HT-29 (cell line): ENCODE measurements at regions not wholly inside any gene's neighbourhood (a gene's known extent, or its start where the extent isn't known, plus 50 kb on each side); places are given as distances from the start of the nearest gene placed in this dataset.
"Not testable (repeated sequence)": the region's sequence is repeated elsewhere in the genome, so short reads cannot be mapped to it uniquely, and the experiment has no call there.

ENCODE experiments used
- DNase-seq: peaks from one replicate; pipeline ENCODE4 v3.0.0-alpha.2; 2015; ENCODE audit warnings: low spot score

GRCh38 chr1:81738875-81739274, 61.9 kb upstream of the ADGRL2 start:
- no peak for DNase-seq

DNA sequence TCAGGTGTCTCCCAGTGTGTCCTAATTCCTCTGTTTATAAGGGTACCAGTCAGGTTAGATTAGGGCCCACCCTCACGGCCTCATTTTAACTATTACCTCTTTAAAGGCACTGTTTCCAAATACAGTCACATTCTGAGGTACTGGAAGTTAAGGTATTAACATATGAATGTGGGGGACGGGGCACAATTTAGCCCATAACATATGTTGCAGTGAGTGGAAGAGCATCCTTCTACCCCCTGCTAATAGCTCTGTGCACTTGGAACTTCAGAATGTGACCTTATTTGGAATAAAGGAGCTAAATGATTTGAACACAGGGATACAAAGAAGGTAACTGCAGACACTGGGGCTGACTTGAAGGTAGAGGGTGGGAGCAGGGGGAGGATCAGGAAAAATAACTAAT, 67.3 kb upstream of the ADGRL2 start:
- no peak for DNase-seq

DNA sequence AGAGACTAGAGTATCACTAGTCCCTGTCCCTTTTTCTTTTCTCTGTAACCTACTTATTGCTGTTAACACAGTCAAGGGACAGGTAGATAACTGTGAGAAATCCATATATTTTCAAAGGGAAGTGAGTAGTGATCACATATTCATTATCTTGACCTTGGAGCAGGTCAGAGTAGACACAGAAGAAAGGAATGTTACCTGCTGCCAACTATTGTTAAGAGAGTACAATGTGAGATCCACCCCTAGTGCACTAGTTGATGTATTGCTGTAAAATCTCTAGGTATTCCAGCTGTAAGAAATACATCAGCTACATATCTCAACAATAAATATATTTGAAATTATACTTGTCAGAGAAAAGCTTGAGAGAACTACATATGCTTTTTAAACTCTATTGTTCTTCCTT, 68.7 kb upstream of the ADGRL2 start:
- peak; percentile 64 for DNase-seq

GRCh38 chr1:81730881-81731280, 69.9 kb upstream of the ADGRL2 start:
- peak; percentile 30 for DNase-seq

DNA sequence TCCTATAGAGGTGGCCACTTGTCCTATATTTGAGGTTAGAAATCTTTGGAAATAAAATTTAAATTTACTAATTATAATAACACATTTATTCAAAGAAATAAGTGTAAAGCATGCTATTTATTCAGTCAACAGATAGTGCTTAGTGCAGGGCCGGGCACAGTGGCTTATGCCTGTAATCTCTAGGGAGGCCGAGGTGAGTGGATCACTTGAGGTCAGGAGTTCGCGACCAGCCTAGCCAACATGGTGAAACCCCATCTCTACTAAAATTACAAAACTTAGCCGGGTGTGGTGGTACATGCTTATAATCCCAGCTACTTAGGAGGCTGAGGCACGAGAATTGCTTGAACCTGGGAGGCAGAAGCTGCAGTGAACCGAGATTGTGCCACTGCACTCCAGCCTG, 70.4 kb upstream of the ADGRL2 start:
- DNase-seq: not testable (repeated sequence)

- no peak for DNase-seq
Measured at GRCh38 chr1:81729818-81730217, 70.9 kb upstream of the ADGRL2 start.

GRCh38 chr1:81729239-81729638, 71.5 kb upstream of the ADGRL2 start:
- DNase-seq: no peak

GRCh38 chr1:81725823-81726222, 74.9 kb upstream of the ADGRL2 start:
- no peak for DNase-seq

- DNase-seq: not testable (repeated sequence)
Measured at GRCh38 chr1:81722631-81723328, 78.0 kb upstream of the ADGRL2 start.

- not testable (repeated sequence) for DNase-seq
Measured at GRCh38 chr1:81720256-81720655, 80.5 kb upstream of the ADGRL2 start.

GRCh38 chr1:81717230-81717629, 83.5 kb upstream of the ADGRL2 start:
- DNase-seq: no peak

- no peak for DNase-seq
Measured at GRCh38 chr1:81715391-81715790, 85.3 kb upstream of the ADGRL2 start.

DNA sequence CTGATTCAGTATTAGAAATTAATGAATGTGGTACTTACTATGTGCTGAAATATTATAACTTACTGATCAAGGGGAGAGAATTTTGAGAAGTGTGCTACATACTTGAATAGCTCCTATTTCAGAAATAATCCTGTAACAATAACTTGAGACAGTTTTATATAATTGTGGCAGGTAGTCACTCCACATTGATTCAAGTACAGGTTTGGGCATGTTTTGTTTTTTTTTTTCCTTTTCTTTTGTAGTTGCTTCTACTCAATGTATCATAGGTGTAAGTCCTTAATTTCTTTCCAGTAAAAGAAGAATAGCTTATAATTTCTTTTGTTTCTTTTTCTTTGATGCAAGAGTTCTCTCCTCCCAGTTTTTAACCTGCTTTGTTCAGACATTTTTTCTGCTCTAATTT, 86.1 kb upstream of the ADGRL2 start:
- no peak for DNase-seq

GRCh38 chr1:81712425-81712824, 88.3 kb upstream of the ADGRL2 start:
- DNase-seq: no peak

DNA sequence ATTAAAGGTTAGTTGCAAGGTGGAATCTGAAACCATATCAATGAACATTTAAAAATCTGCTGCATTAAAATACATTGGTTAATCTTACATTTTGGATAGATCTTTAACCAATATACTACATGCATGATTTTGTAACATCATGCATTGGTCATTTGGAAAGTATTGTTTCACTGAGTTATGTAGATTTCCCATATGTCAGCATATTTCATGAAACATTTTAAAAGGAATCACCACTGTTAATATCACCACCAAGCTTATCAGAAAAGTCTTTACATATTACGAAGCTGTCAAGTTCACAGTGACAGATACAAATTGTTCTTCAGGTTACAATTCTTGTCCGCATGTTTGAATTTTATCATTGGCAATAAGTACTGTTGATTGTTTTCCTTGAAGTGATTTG, 89.9 kb upstream of the ADGRL2 start:
- no peak for DNase-seq

DNA sequence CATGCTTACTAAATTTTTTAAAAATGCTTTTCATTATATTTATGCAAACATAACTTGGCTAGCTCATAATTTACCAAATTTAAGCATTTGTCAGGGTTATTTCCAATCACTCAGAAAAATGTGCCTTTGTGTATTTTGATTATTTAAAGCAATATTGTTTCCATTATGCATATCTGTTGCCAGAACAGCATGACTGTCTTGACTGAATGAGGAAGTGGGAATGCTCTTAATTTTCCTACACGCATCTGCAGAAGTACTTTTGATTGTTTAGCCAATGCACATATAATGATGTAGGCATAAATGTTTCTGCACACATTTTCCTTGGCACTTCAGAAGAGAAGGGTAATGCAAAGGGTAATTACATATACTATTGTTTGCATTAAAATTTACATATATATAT, 92.5 kb upstream of the ADGRL2 start:
- DNase-seq: no peak

DNA sequence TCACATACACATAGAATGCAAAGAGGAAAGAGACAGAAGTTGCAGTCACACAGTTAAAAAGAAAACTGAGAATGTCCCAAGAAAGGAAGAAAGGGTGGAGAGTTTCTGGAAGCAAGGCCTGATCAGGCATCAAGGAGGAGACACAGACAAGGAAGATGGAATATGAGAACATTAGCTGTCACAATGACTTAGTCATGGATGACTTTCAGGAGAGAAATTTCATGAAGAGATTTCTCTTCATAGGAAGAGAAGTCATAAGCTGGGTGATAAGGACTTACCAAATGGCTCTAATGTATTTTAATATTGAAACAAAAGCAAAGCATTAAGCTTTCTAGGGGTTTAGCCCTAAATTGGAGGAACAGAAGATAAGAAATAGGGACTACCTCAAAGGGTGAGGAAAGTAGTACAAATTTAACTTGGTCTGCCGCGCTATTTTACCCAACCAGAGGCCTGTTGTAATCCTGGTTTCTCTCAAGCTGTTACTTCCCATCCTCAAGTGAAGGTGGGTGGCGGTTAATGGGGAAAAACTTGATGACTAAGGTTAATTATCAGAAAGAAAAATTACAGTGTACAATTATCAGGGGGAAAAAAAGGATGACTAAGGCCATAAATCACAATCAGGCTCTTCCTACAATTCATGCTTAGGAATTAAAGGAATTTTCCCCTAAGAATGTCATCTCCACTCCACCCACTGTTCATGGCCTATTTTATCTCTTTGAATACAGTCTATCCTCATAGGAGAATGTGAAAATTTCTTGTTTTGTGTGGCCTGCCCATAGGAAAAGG, 93.9 kb upstream of the ADGRL2 start:
- no peak for DNase-seq

DNA sequence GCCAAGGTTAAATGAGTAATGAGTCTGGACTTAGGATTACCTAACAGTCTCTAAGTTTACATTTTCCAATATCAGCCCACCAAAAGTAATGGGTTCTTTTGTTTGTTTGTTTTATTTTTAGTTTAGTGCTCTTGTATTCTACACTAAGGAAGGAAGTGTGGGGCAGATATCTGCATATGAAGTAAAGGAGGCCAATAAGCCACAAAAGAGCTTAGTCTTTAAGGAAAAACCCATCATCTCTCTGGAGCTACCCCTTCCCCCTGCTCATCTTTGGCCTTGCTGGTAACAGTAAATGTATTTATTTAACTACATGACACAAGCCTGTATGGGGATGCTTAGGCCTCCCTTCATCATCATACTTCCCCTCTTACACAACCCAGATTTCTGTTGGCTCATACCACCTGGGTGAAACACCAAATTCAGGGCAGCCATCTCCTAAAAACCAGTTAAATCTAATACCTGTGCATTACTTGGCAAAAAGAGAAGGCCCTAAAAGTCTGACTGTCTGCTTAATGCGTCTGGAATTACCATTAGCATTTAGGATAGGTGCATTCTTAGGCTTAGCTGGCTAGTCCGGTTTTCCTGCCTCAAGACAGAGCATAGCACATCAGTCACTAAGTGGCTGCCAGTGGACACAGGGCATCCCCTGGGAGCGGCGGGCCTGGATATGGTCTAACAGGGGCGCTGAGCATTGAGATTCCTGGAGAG, 96.8 kb upstream of the ADGRL2 start:
- no peak for DNase-seq

- DNase-seq: peak; percentile 32
Measured at GRCh38 chr1:81703391-81703755, 97.4 kb upstream of the ADGRL2 start.

DNA sequence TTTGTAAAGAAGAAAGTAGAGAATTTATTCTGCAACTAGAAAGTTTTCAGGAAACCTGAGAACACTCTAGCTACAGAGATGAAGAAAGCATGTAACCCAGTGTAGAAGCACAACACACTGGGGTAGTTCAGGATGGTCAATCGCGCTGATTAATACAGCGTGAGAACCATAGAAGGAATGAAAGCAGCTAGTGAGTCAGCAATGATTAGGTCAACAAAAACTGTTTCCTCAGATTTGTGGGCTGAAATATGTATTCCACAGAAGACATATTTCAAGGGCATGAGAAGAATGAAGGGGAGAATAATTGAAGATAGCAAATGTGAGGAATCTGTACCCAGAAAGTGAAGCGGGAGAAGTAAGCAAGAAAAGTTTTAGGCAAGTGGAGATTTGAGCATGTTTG, 97.8 kb upstream of the ADGRL2 start:
- DNase-seq: peak; percentile 55

GRCh38 chr1:81702079-81702715, 98.5 kb upstream of the ADGRL2 start:
- no peak for DNase-seq
